ENCODE measurements at regions not wholly inside any gene's neighbourhood (a gene's known extent, or its start where the extent isn't known, plus 50 kb on each side); places are given as distances from the start of the nearest gene placed in this dataset.

DNA sequence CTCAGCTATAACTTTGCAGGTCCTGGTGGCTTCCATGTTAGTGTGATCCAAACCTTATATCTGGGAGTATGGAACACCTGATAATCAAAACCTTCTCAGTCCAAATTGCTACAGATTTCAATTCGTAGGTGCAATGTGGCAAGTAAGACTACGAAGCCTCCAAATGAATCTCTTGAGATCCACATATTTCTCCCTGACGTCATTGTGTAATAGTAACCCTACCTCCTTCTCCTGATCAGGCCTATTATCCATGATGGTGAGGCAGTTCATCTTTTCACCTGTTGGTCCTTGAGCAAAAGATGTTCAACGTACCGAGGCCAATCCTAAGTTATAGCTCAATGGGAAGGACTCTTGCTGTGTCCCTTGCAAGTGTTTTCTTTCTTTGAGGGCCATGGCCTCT lies 115.9 kb upstream of the CHRM3 start:
- TF ChIP-seq, protein P1, sequence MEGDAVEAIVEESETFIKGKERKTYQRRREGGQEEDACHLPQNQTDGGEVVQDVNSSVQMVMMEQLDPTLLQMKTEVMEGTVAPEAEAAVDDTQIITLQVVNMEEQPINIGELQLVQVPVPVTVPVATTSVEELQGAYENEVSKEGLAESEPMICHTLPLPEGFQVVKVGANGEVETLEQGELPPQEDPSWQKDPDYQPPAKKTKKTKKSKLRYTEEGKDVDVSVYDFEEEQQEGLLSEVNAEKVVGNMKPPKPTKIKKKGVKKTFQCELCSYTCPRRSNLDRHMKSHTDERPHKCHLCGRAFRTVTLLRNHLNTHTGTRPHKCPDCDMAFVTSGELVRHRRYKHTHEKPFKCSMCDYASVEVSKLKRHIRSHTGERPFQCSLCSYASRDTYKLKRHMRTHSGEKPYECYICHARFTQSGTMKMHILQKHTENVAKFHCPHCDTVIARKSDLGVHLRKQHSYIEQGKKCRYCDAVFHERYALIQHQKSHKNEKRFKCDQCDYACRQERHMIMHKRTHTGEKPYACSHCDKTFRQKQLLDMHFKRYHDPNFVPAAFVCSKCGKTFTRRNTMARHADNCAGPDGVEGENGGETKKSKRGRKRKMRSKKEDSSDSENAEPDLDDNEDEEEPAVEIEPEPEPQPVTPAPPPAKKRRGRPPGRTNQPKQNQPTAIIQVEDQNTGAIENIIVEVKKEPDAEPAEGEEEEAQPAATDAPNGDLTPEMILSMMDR (IDR thresholded peaks at IDR 0.05) = no peak
- TF ChIP-seq POLR2A (IDR thresholded peaks at IDR 0.05) = no peak
